SK-N-SH treated with all-trans-retinoic acid at 6 μM for 48 hours (cell line): ENCODE measurements at regions not wholly inside any gene's neighbourhood (a gene's known extent, or its start where the extent isn't known, plus 50 kb on each side); places are given as distances from the start of the nearest gene placed in this dataset.

ENCODE experiments used
- ATAC-seq: fragments of 200-7000 bp; cut with Tn5 transposase; 3 replicates; pipeline ENCODE4 v1.9.1; 2020; ENCODE audit warnings: mild to moderate bottlenecking, moderate library complexity
- ARNTL ChIP-seq: fragments of 450-650 bp; formaldehyde crosslinking; IDR thresholded peaks from 2 replicates; pipeline ENCODE4 v1.5.0; 2020; ENCODE audit warnings: low read depth, mild to moderate bottlenecking, moderate library complexity, borderline replicate concordance
- BACH2 ChIP-seq: fragments of 250-450 bp; sonication (Bioruptor Pico); IDR thresholded peaks from 2 replicates; pipeline ENCODE4 v1.9.0; 2021; ENCODE audit warnings: mild to moderate bottlenecking, borderline replicate concordance
- CREB5 ChIP-seq: fragments of 250-450 bp; sonication (Bioruptor Pico); IDR thresholded peaks from 2 replicates; pipeline ENCODE4 v1.5.1; 2020; ENCODE audit warnings: low read depth, mild to moderate bottlenecking, moderate library complexity
- ESRRG ChIP-seq: fragments of 250-450 bp; sonication (Bioruptor Pico); IDR thresholded peaks from 2 replicates; pipeline ENCODE4 v1.6.1; 2021; ENCODE audit warnings: mild to moderate bottlenecking
- GLIS3 ChIP-seq: fragments of 250-450 bp; sonication (Bioruptor Pico); IDR thresholded peaks from 2 replicates; pipeline ENCODE4 v1.5.0; 2020; ENCODE audit warnings: mild to moderate bottlenecking, moderate library complexity
- ISL1 ChIP-seq: fragments of 250-450 bp; sonication (Bioruptor Pico); IDR thresholded peaks from 2 replicates; pipeline ENCODE4 v2.1.2; 2022; ENCODE audit warnings: mild to moderate bottlenecking, moderate library complexity
- OSR1 ChIP-seq: fragments of 250-450 bp; sonication (Bioruptor Pico); IDR thresholded peaks from 2 replicates; pipeline ENCODE4 v1.8.0; 2022; ENCODE audit warnings: moderate library complexity, mild to moderate bottlenecking, inconsistent platforms
- PATZ1 ChIP-seq: fragments of 250-450 bp; sonication (Bioruptor Pico); IDR thresholded peaks from 2 replicates; pipeline ENCODE4 v1.8.0; 2020; ENCODE audit warnings: mild to moderate bottlenecking, moderate library complexity, borderline replicate concordance
- POU6F1 ChIP-seq: fragments of 250-450 bp; sonication (Bioruptor Pico); IDR thresholded peaks from 2 replicates; pipeline ENCODE4 v1.8.0; 2021; ENCODE audit warnings: low read depth, mild to moderate bottlenecking, moderate library complexity, borderline replicate concordance
- PPARA ChIP-seq: fragments of 250-450 bp; sonication (Bioruptor Pico); IDR thresholded peaks from 2 replicates; pipeline ENCODE4 v1.5.0; 2020; ENCODE audit warnings: mild to moderate bottlenecking, borderline replicate concordance
- RARB ChIP-seq: fragments of 250-450 bp; sonication (Bioruptor Pico); IDR thresholded peaks from 2 replicates; pipeline ENCODE4 v1.8.0; 2021; ENCODE audit warnings: mild to moderate bottlenecking, moderate library complexity
- SNAI2 ChIP-seq: fragments of 250-450 bp; sonication (Bioruptor Pico); IDR thresholded peaks from 2 replicates; pipeline ENCODE4 v1.5.0; 2020; ENCODE audit warnings: mild to moderate bottlenecking, moderate library complexity
- TCF4 ChIP-seq: fragments of 250-450 bp; sonication (Bioruptor Pico); IDR thresholded peaks from 2 replicates; pipeline ENCODE4 v1.8.0; 2021; ENCODE audit warnings: mild to moderate bottlenecking, moderate library complexity, borderline replicate concordance
- TOX ChIP-seq: fragments of 250-450 bp; sonication (Bioruptor Pico); IDR thresholded peaks from 2 replicates; pipeline ENCODE4 v1.8.0; 2021; ENCODE audit warnings: mild to moderate bottlenecking, moderate library complexity, borderline replicate concordance
- ZC3H10 ChIP-seq: fragments of 250-450 bp; sonication (Bioruptor Pico); IDR thresholded peaks from 2 replicates; pipeline ENCODE4 v1.5.1; 2021; ENCODE audit warnings: mild to moderate bottlenecking, moderate library complexity
- ZFP3 ChIP-seq: fragments of 250-450 bp; sonication (Bioruptor Pico); IDR thresholded peaks from 2 replicates; pipeline ENCODE4 v1.5.0; 2020; ENCODE audit warnings: mild to moderate bottlenecking, moderate library complexity
- ZFP30 ChIP-seq: fragments of 450-650 bp; formaldehyde crosslinking; IDR thresholded peaks from 2 replicates; pipeline ENCODE4 v1.5.0; 2022; ENCODE audit warnings: mild to moderate bottlenecking, moderate library complexity
- ZNF565 ChIP-seq: fragments of 450-650 bp; formaldehyde crosslinking; conservative IDR thresholded peaks from 2 replicates; pipeline ENCODE4 v1.5.0; 2020; ENCODE audit warnings: low read depth, mild to moderate bottlenecking, moderate library complexity
- ZNF70 ChIP-seq: fragments of 450-650 bp; formaldehyde crosslinking; IDR thresholded peaks from 2 replicates; pipeline ENCODE4 v1.5.0; 2020; ENCODE audit warnings: mild to moderate bottlenecking, moderate library complexity

GRCh38 chr14:61106959-61107641 lies 126.1 kb downstream of the SLC38A6 start:
- TF ChIP-seq GLIS3 (CRISPR knock-in tag) = no peak
- TF ChIP-seq ZNF565 (CRISPR knock-in tag) = no peak
- TF ChIP-seq ISL1 (CRISPR knock-in tag) = no peak
- no peak for TF ChIP-seq ZC3H10 (CRISPR knock-in tag)
- no peak for TF ChIP-seq BACH2 (CRISPR knock-in tag)
- ATAC-seq = no peak

- ATAC-seq = no peak
- no peak for TF ChIP-seq RARB
- TF ChIP-seq, all 23 proteins: peak for 0
These were observed 125.4 kb downstream of the SLC38A6 start for GRCh38 chr14:61106271-61106958.

GRCh38 chr14:61104358-61104757 lies 123.3 kb downstream of the SLC38A6 start:
- TF ChIP-seq PATZ1 (CRISPR knock-in tag) = no peak
- no peak for TF ChIP-seq ISL1 (CRISPR knock-in tag)
- no peak for TF ChIP-seq ZFP3 (CRISPR knock-in tag)
- no peak for TF ChIP-seq RARB
- no peak for TF ChIP-seq ZFP30 (CRISPR knock-in tag)
- TF ChIP-seq ESRRG (CRISPR knock-in tag) = no peak
- no peak for TF ChIP-seq TCF4 (CRISPR knock-in tag)
- TF ChIP-seq SNAI2 = no peak
- no peak for TF ChIP-seq ARNTL (CRISPR knock-in tag)
- no peak for TF ChIP-seq POU6F1 (CRISPR knock-in tag)
- no peak for TF ChIP-seq TOX (CRISPR knock-in tag)
- TF ChIP-seq GLIS3 (CRISPR knock-in tag) = no peak
- TF ChIP-seq ZNF565 (CRISPR knock-in tag) = no peak
- TF ChIP-seq PPARA (CRISPR knock-in tag) = no peak
- ATAC-seq = no peak

GRCh38 chr14:61103541-61104339 lies 122.7 kb downstream of the SLC38A6 start:
- peak; percentile 95 for ATAC-seq
- TF ChIP-seq ZC3H10 (CRISPR knock-in tag) (no peak), ZNF70 (CRISPR knock-in tag) (no peak), TCF4 (CRISPR knock-in tag) (no peak), ZFP30 (CRISPR knock-in tag) (no peak), PATZ1 (CRISPR knock-in tag) (peak; percentile 98; the same call in 1 of the 2 replicates), TOX (CRISPR knock-in tag) (0 out of 2 replicates have a peak, but pooled peaks have one; percentile 33), CREB5 (CRISPR knock-in tag) (no peak), SNAI2 (no peak), OSR1 (0 out of 2 replicates have a peak, but pooled peaks have one; percentile 28), PPARA (CRISPR knock-in tag) (no peak), ISL1 (CRISPR knock-in tag) (peak; percentile 45; the same call in 1 of the 2 replicates)
